Fibroblast of upper back skin (primary cell): ENCODE measurements at regions not wholly inside any gene's neighbourhood (a gene's known extent, or its start where the extent isn't known, plus 50 kb on each side); places are given as distances from the start of the nearest gene placed in this dataset.
"Not testable (repeated sequence)": the region's sequence is repeated elsewhere in the genome, so short reads cannot be mapped to it uniquely, and the experiment has no call there.

Experiments used
- DNase-seq: peaks from one replicate; pipeline ENCODE4 v3.0.0-alpha.2; 2013

DNA sequence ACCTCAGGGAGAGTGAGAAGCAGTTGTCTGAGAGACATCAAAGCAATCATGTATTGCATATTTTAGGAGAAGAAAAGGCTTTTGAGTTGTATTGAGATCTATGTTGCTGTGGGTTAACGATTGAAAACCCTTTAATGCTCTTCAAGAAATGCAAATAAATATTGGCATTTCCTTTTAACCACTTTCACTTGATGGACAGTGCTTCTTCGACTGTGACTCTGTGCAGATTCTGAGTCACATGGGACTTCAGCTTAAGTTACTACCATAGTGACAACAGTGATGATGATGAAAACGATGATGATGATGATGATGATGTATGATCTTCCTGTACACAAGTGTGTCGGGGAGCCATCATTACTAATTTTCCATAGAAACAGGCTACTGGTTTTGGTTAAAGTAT, 181.8 kb downstream of the AKAIN1 start:
- DNase-seq, result no peak

DNA sequence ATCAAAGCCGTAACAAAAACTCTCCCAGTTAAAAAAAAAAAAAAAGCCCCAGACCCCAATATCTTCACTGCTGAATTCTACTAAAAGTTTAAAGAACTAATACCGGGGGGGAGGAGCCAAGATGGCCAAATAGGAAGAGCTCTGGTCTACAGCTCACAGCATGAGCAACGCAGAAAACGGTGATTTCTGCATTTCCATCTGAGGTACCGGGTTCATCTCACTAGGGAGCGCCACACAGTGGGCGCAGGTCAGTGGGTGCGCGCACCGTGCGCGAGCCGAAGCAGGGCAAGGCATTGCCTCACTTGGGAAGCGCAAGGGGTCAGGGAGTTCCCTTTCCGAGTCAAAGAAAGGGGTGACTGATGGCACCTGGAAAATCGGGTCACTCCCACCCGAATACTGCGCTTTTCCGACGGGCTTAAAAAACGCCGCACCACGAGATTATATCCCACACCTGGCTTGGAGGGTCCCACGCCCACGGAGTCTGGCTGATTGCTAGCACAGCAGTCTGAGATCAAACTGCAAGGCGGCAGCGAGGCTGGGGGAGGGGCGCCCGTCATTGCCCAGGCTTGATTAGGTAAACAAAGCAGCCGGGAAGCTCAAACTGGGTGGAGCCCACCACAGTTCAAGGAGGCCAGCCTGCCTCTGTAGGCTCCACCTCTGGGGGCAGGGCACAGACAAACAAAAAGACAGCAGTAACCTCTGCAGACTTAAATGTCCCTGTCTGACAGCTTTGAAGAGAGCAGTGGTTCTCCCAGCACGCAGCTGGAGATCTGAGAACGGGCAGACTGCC, 192.8 kb downstream of the AKAIN1 start:
- not testable (repeated sequence) for DNase-seq

DNA sequence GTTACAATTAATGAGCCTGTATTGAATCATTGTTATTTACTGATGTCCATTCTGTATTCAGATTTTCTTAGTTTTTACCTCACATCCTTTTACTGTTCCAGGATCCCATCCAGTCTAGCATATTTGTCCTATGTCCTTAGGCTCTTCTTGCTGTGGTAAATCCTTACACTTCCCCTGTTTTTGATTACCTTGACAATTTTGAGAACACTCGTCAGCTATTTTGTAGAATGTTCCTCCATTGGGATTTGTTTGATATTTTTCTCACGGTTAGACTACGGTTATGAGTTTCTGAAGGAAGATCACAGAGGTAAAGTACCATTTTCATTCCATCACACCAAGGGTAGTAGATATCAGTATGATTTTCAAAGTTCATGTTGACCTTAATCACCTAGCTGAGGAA, 202.3 kb downstream of the AKAIN1 start:
- no peak for DNase-seq

DNA sequence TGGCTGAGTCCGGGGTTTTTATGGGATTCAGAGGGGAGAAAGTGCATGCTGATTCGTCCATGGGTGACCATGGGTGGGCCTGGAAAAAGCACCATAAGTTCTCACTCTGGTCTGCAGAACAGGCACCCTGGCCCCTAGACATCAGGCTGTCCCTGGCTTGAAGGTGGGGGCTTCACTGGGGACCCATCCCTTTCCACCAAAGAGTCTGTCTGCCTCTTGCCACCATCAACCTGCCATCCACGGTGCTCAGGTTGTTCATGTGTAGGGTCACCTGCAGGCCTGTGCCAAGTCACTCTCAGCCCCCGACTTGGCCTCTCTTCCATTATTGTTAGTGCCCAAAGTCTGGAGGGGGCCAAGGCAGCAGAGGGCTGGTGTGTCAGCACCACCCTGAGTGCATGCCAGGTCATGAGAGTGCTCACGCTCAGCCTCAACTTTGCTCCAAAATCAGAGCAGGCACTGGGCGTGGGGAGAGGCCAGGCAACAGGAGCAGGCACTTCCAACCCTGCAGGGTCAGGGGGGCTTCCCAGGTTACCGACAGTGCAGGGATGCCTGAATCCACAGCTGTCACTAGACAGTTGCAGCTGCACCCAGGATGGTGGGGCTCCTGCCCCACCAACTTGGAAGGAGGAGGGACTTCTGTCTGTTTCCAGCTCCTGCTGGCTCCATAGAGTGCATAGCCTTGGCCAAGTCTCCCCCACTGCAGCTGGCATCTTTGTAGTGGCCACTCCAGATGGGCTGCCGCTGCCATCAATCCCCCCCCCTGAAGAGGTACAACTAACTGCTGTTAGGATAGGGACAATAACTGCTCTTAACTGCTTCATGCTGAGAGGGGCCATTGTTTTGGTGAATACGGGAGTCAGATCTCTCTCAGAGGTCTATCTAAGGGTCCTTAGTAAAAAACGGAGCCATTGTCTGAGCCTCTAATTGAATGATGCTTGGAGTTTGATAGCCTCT, 209.3 kb downstream of the AKAIN1 start:
- DNase-seq, result no peak

DNA sequence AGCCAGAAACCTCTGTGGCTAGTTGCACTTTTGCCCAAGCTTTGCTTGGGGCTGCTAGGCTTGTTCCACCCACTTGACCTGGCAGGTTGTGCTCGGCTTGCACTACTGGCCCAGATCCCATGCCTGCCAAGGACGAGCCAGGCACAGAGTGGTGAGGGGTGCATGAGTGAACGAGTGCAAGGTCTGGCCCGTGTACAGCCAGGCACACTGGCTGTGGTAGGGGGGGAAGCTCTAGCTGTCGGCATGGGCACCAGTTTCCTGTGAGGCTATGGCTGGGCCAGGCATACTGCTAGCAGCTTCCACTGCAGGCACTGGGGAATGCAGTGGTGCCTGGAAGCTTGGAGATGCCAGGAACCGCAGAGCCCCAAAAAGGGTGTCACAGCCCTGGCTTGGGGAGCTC, 210.4 kb downstream of the AKAIN1 start:
- no peak for DNase-seq

DNA sequence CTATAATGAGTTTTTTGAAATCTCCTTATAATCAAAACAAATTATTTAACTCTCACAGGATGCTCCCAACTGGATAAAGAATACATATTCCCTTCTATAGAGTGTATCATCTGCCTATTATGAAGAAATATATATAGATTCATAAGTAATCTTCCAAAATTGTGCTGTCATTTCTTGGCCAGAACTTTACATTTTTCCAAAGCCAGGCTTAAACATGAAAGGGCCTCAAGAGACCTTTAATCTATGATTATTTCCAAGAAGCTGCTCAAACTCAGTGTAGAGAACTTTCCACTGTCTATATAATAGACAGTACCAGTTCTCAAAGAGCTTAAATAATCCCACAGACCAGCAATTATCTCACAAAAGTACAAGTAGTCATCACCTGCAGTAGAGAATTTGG, 211.0 kb downstream of the AKAIN1 start:
- DNase-seq, result no peak

DNA sequence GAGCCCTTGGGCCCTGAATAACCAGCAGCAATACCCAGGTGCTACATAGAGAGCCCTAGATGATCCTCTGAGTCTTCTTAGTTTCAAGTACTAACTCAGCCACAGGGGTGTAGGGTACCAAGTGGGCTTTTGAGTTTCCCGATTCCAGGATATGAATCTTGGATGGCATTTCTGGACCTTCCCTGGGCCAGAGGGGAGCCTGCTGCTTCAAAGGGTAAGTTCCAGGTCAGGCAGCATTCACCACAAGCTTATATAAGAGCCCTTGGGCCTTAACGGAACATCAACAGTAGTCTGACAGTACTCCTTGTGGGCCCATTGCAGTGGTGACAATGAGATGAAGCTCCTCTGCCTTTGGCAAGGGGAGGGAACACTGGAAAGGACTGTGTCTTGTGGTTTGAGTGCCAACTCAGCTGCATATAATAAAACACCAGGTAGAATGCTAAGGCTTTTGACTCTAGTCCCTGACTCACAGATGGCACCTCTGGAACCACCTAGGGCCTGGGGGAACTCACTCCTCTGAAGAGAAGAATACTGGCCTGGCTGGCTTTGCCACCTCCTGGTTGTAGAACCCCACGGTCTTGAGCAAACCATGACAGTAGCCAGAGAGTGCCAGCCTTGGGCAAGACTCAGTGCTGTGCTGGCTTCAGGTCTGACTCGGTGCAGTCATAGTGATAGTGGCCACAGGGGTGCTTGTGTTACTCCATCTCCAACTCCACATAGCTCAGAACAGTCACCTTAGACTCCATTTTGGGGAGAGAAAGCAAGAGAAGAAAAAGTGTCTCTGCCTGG, 235.7 kb downstream of the AKAIN1 start:
- no peak for DNase-seq

DNA sequence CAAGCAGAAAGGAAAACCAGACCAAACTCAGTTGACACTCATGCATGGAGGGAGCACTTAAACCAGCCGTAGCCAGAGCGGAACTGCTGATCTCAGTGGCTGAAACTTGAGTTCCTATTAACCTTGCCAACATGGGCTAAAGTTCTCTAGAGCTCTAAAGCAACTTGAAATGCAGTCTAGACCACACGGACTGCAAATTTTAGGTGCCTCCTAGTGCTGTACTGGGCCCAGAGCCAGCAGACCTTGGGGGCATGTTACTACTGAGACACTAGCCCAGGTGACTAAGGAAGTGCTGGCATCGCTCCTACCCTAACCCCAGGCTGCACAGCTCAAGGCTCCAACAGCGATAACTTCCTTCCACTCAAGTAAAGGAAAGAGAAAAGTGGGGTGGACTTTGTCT, 236.5 kb downstream of the AKAIN1 start:
- no peak for DNase-seq

DNA sequence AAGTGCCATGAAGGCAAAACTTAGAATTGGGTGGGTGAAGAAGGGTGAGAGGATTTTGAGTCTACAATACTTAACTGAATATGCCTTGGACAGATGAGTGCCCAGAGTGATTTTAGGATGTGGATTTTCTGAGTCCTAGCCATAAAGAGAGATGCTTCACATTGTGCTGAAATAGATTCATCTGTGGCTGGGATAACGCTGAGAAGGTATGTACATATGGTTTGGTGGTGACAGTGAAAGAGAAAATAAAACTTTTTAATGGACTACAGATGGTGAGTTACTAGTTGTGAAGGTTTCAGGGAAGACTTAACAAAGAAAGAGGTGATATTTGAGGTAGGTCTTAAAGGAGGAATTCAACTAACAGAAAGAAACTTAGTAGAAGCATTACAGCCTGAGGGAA, 265.8 kb downstream of the AKAIN1 start:
- DNase-seq, result no peak

DNA sequence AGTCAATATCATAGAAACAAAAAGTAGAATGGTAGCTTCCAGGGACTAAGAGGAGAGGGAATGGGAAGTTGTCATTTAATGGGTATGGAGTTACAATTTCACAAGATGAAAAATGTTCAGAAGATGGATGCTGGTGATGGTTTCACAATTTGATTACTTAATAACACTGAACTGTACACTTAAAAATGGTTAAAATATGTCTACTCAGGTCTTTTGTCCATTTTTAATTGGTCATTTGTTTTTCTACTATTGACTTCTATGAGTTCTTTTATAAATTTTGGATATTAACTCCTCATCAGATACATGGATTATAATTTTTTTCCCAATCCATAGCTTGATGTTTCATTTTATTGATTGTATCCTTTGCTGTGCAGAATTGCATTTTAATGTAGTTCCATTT, 275.5 kb downstream of the AKAIN1 start:
- no peak for DNase-seq

DNA sequence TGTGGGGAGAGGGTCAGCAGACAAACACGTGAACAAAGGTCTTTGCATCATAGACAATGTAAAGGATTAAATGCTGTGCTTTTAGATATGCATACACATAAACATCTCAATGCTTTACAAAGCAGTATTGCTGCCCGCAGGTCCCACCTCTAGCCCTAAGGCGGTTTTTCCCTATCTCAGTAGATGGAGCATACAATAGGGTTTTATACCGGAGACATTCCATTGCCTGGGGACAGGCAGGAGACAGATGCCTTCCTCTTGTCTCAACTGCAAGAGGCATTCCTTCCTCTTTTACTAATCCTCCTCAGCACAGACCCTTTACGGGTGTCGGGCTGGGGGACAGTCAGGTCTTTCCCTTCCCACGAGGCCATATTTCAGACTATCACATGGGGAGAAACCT, 279.5 kb downstream of the AKAIN1 start:
- DNase-seq, result not testable (repeated sequence)

DNA sequence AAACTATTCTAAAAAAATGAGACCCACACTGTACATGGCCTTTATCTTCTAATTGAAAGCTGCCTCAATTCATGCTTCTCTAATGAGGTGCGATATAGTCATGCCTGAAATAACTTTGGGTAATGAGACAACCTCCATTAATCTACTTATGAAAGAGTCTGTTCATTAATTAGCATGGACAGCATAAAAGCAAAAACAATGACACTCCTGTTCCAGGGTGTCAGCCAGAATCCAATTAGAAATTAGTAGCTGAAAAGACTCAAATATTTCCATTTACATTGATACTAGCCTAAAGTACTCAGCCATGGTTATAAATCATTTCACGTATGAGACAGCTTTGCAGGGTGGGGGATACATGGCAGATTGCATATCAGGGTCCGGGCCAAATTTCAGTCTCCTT, 288.7 kb downstream of the AKAIN1 start:
- no peak for DNase-seq

DNA sequence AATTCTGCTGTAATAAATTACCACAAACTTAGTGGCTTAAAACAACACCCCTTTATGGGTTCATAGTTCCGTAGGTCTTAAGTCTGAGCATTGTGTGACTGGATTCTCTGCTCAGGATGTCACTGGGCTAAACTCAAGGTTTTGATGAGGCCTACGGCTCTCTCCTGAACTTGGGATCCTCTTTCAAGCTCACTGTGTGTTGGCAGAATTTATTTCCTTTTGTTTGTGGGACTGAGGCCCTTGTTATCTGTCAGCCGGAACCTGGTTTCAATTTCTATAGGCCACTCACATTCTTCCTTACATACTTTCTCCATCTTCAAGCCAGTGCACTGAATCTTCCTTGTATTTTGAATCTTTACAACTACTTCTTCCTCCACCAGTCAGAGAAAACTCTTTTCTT, 290.2 kb downstream of the AKAIN1 start:
- no peak for DNase-seq

DNA sequence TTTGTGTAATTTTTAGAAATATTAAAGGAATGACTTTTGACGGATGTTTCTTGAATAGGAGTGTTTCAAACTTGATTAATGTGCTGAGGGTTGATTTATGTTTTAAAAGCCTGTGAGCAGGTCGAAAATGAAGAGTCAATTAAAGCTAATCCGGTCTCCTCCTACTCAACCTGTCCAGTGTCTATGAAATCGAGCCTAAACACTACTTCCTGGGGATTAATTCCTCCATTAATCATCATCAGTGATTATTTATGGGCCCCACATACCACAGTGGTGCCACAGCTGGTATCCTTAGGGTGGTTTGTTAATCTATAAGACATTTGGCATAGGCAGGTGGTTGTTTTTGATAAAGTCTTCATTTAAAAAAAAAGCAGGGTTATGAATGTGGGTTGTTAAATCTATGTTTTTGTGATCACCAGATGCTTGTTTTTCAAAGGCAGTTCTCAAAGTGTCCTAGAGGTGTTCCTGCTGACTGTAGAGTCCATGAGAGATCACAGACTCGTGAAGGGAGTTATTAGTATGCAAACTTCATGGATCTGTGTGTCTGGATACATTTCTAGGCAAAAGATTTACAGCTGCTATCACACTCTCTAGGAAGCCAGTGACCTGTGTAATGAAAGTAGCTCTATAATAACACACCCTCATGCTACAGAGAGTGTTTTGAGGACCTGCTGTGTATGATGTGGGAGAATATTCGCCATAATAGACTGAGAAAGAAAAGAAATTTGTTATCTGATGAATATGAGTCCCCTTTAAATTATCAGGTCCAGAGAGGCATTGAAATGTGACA, 308.6 kb downstream of the AKAIN1 start:
- DNase-seq, result no peak

DNA sequence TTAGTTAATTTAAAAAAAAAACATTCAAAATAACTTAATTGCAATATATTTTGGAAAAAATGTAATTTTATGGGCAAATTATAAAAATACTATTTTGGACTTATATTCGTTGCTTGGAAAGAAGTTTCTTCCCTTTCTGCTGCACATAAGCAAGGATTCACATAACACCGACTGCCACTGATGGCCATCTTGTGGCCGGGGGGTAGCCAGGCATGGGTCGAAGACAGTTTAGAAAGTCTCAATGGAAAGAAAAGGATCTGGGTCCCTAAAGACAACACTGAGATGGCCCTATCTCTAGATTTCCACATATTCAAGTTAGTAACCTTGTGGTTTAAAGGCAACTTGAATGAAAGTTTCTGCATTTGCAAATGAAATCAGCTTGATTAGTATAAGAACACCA, 318.6 kb downstream of the AKAIN1 start:
- no peak for DNase-seq

DNA sequence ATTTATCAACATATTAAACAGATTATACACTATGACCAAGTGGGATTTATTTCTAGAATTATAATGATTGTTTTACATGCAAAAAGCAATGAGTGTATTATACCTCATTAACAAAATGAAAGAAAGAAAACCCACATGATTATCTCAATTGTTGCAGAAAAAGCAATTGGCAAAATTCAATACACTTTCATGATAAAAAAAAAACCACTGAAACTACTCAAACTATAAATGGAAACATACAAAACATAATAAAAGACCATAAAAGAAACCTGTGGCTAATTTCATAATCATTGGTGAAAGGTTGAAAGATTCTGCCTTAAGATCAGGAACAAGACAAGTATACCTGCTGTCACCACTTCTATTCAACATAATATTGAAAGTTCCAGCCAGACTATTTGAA, 325.9 kb downstream of the AKAIN1 start:
- no peak for DNase-seq

DNA sequence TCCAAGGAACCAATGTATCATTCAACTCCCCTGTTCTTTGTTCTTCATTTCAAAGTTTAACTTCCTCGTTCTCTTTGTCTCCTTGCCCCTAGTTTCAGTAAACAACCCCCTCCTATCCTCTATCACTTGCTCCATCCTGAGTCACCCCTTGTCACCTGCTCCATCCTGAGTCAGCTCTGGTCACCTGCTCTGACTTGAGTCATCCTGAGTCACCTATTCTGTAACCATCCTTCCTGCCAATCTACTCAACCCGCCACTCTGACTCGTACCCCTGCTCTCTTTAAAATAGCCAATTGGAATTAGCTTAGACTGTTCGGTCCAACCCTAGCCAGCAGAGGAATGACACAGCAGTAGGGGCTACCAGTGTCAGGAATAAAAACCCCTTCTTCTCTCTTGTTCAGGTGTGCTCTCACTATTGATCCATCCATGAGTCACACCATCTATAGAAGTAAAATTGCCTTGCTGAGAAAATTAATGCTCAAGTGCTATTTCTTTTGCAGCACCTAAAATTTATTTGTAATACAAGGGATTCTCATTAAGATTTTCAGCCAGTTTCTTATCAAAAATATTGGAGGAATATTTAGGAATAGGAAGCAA, 326.8 kb downstream of the AKAIN1 start:
- no peak for DNase-seq

DNA sequence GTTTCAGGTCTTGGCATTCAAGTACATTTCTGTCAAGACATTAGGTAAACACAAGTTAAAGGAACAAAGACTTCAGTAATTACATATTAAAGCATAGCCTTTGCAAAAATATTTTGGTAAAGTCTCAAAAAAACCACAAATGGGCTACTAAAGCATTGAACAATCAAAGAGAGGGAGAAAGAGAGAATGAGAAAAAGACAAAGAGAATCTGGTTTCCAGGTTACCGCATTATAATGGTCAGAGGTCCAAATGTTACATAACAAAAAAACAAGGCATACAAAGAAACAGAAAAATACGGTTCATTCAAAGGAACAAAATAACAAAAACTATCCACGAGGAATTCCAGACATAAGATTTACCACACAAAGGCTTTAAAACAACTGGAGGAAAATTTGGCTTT, 327.9 kb downstream of the AKAIN1 start:
- no peak for DNase-seq

DNA sequence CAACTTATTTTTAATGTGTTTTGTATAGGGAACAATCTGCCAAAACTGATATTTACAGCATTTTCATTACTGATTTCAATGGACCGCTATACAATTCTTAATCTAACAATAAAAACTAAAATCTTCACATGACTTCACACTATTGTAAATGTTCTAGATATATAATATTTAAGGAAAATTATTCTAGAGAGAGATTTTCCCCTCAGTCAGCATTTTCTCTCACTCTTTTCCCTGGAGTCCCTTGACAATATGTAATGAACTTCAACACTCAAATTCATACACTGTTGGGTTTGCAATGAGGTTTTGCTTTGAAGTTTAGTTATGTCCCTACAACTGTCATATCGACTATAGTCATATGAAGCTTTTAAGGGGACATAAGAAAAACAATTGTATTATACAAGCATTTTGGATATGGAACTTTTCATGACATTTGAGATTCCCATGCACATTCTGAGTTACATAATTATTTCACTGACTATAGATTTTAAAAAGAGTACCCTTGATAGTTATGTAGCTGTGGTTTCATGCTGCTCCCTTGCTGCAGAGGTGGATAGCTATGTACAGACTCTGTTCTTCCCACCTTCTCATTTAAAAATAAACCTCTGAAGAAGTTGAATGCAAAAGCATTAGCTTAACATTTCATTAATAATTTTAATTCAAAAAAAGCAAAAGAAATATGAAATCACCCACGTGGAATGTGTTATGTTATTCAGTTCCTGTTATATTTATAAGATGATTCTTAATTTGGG, 338.5 kb downstream of the AKAIN1 start:
- no peak for DNase-seq

DNA sequence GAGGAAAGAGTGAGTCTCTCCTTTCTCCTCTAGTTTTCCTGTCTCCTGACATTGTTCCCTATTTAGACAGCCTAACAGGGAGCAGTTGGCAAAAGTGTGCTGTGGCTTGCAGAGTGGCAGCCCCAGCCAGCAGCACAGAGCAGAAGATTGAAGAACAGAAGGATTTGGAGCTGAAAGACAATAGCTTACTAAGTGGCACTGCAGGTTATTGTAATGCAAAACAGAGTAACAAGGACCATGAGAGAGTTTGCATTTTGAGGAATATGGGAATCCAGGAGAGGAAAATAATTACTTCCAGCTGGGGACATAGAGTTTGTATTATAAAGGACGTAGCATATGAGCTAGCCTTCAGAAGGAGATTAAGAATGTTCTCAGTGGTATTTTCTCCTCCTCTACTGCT, 342.4 kb downstream of the AKAIN1 start:
- DNase-seq, result no peak

DNA sequence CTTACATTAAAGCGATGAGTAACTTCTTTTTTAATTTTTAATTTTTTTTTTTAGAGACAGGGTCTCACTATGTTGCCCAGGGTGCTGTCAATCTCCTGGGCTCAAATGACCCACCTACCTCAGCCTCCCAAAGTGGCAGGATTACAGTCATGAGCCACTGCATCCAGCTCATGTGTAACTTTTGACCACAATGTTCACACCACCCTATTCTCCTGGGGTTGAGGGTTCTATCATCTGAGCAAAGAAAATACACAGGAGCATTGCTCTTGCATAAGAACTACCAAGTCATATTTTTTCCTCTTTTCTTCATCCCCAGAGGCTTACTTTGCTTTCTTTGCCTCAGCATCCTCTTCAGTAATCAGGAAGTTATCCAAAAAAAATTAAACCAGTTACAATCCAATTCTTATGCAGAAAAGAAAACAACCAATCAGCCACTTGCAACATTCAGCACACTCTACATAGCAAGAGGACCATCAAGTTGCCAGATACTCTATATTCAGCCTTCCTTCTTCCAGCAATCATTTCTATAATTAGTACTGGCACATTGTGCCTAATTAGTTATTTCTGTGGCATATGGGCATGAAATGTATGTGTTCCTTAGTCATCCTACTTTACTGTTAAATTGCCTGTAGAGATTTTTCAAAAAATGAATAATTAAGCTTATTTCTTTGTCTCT, 345.6 kb downstream of the AKAIN1 start:
- DNase-seq, result no peak
